Naive B cell (primary cell): ENCODE measurements at regions not wholly inside any gene's neighbourhood (a gene's known extent, or its start where the extent isn't known, plus 50 kb on each side); places are given as distances from the start of the nearest gene placed in this dataset.

ENCODE experiments used
- ATAC-seq, 2 donors: fragments of 150-1000 bp; cut with Tn5 transposase; 2 replicates each; pipeline ENCODE4 v1.10.0; 2021; ENCODE audit warnings: low read depth in 2 of 2, mild to moderate bottlenecking in 2 of 2, moderate library complexity in 2 of 2
- DNase-seq: peaks from one replicate; pipeline ENCODE4 v3.0.0; 2022
- H3K27ac Mint-ChIP-seq, 6 donors: one replicate each; pipeline ENCODE4 v1.8.0; 2020 to 2022; ENCODE audit warnings: mild to moderate bottlenecking in 6 of 6, mixed read lengths in 6 of 6, moderate library complexity in 5 of 6, inconsistent platforms in 2 of 6
- H3K27me3 Mint-ChIP-seq, 3 donors: one replicate each; pipeline ENCODE4 v1.8.0; 2021 to 2022; ENCODE audit warnings: mixed read lengths in 3 of 3, mild to moderate bottlenecking in 1 of 3
- H3K36me3 Mint-ChIP-seq, 2 donors: one replicate each; pipeline ENCODE4 v1.8.0; 2020 to 2022; ENCODE audit warnings: mixed read lengths in 2 of 2, inconsistent platforms in 1 of 2, mild to moderate bottlenecking in 1 of 2
- H3K4me1 Mint-ChIP-seq, 3 donors: one replicate each; pipeline ENCODE4 v1.8.0; 2020 to 2022; ENCODE audit warnings: mixed read lengths in 3 of 3, inconsistent platforms in 1 of 3, mild to moderate bottlenecking in 1 of 3, moderate library complexity in 1 of 3
- H3K4me3 Mint-ChIP-seq, 8 donors: one replicate each; pipeline ENCODE4 v1.8.0; 2020 to 2022; ENCODE audit warnings: mild to moderate bottlenecking in 8 of 8, mixed read lengths in 8 of 8, moderate library complexity in 8 of 8, inconsistent platforms in 2 of 8
- H3K9me3 Mint-ChIP-seq, 7 donors: one replicate each; pipeline ENCODE4 v1.8.0; 2020 to 2022; ENCODE audit warnings: mixed read lengths in 7 of 7, mild to moderate bottlenecking in 5 of 7, inconsistent platforms in 2 of 7, moderate library complexity in 1 of 7

- peaks cover 0 to 4% (median 0%) of the 10 kb centered on the region in 7 donors for H3K9me3 Mint-ChIP-seq
- DNase-seq = no peak
- H3K27ac Mint-ChIP-seq = no peak overlapping the region
- H3K4me1 Mint-ChIP-seq = no peaks in the 10 kb centered on the region
- no peak overlapping the region for H3K4me3 Mint-ChIP-seq
- no peaks in the 10 kb centered on the region for H3K27me3 Mint-ChIP-seq
- no peaks in the 10 kb centered on the region for H3K36me3 Mint-ChIP-seq
- ATAC-seq = no peak
Observed at GRCh38 chr11:109173504-109173903, 248.5 kb upstream of the C11orf87 start.

- Mint-ChIP-seq H3K36me3 (no peaks in the 10 kb centered on the region), H3K9me3 (peaks cover 0 to 23% (median 9%) of the 10 kb centered on the region in 7 donors), H3K27me3 (no peaks in the 10 kb centered on the region), H3K27ac (no peak overlapping the region), H3K4me3 (no peak overlapping the region), H3K4me1 (no peaks in the 10 kb centered on the region)
- ATAC-seq (no peak), DNase-seq (no peak)
Observed at GRCh38 chr11:109184376-109184775, 237.6 kb upstream of the C11orf87 start.

- no peak overlapping the region for H3K27ac Mint-ChIP-seq
- no peak overlapping the region for H3K4me3 Mint-ChIP-seq
- peaks cover 8 to 28% (median 18%) of the 10 kb centered on the region in 7 donors for H3K9me3 Mint-ChIP-seq
- no peaks in the 10 kb centered on the region for H3K4me1 Mint-ChIP-seq
- ATAC-seq (no peak), DNase-seq (no peak)
- no peaks in the 10 kb centered on the region for H3K36me3 Mint-ChIP-seq
- H3K27me3 Mint-ChIP-seq = no peaks in the 10 kb centered on the region
Observed at GRCh38 chr11:109192864-109193263, 229.1 kb upstream of the C11orf87 start.

GRCh38 chr11:109193880-109194279 is 228.1 kb upstream of the C11orf87 start:
- Mint-ChIP-seq H3K27ac (no peak overlapping the region), H3K4me1 (no peaks in the 10 kb centered on the region), H3K4me3 (no peak overlapping the region), H3K9me3 (peaks cover 3 to 22% (median 15%) of the 10 kb centered on the region in 7 donors), H3K27me3 (no peaks in the 10 kb centered on the region), H3K36me3 (no peaks in the 10 kb centered on the region)
- no peak for DNase-seq
- no peak for ATAC-seq

- Mint-ChIP-seq H3K4me1 (no peaks in the 10 kb centered on the region), H3K4me3 (no peak overlapping the region), H3K27ac (no peak overlapping the region), H3K36me3 (no peaks in the 10 kb centered on the region), H3K9me3 (peaks cover 3 to 18% (median 11%) of the 10 kb centered on the region in 7 donors), H3K27me3 (no peaks in the 10 kb centered on the region)
- no peak for ATAC-seq
- no peak for DNase-seq
Observed at GRCh38 chr11:109196016-109196415, 226.0 kb upstream of the C11orf87 start.

GRCh38 chr11:109197656-109198055 is 224.3 kb upstream of the C11orf87 start:
- Mint-ChIP-seq H3K27me3 (no peaks in the 10 kb centered on the region), H3K4me3 (no peak overlapping the region), H3K9me3 (peaks cover 0 to 13% (median 3%) of the 10 kb centered on the region in 7 donors), H3K27ac (no peak overlapping the region), H3K4me1 (no peaks in the 10 kb centered on the region), H3K36me3 (no peaks in the 10 kb centered on the region)
- ATAC-seq (no peak), DNase-seq (no peak)

GRCh38 chr11:109203176-109203575 is 218.8 kb upstream of the C11orf87 start:
- Mint-ChIP-seq H3K27me3 (no peaks in the 10 kb centered on the region), H3K9me3 (peaks cover 0 to 13% (median 10%) of the 10 kb centered on the region in 7 donors), H3K4me3 (no peak overlapping the region), H3K4me1 (no peaks in the 10 kb centered on the region), H3K36me3 (no peaks in the 10 kb centered on the region), H3K27ac (no peak overlapping the region)
- ATAC-seq (no peak), DNase-seq (no peak)

- Mint-ChIP-seq H3K4me3 (no peak overlapping the region), H3K4me1 (no peaks in the 10 kb centered on the region), H3K9me3 (peaks cover 0 to 21% (median 13%) of the 10 kb centered on the region in 7 donors), H3K36me3 (no peaks in the 10 kb centered on the region), H3K27ac (no peak overlapping the region), H3K27me3 (no peaks in the 10 kb centered on the region)
- ATAC-seq (no peak), DNase-seq (no peak)
Observed at GRCh38 chr11:109205312-109205711, 216.7 kb upstream of the C11orf87 start.

- Mint-ChIP-seq H3K27ac (no peak overlapping the region), H3K4me3 (no peak overlapping the region), H3K4me1 (no peaks in the 10 kb centered on the region), H3K36me3 (no peaks in the 10 kb centered on the region), H3K27me3 (no peaks in the 10 kb centered on the region), H3K9me3 (peaks cover 0 to 39% (median 13%) of the 10 kb centered on the region in 7 donors)
- ATAC-seq (no peak), DNase-seq (no peak)
Observed at GRCh38 chr11:109208121-109208520, 213.9 kb upstream of the C11orf87 start.

- no peak overlapping the region for H3K27ac Mint-ChIP-seq
- H3K4me1 Mint-ChIP-seq = no peaks in the 10 kb centered on the region
- H3K27me3 Mint-ChIP-seq = no peaks in the 10 kb centered on the region
- peaks cover 0 to 39% (median 13%) of the 10 kb centered on the region in 7 donors for H3K9me3 Mint-ChIP-seq
- H3K4me3 Mint-ChIP-seq = no peak overlapping the region
- no peak for DNase-seq
- H3K36me3 Mint-ChIP-seq = no peaks in the 10 kb centered on the region
- ATAC-seq = no peak
Observed at GRCh38 chr11:109209572-109209971, 212.4 kb upstream of the C11orf87 start.

- DNase-seq = no peak
- Mint-ChIP-seq H3K36me3 (no peaks in the 10 kb centered on the region), H3K27ac (no peak overlapping the region), H3K4me1 (no peaks in the 10 kb centered on the region), H3K27me3 (no peaks in the 10 kb centered on the region), H3K4me3 (no peak overlapping the region), H3K9me3 (peaks cover 7 to 24% (median 13%) of the 10 kb centered on the region in 7 donors)
- no peak for ATAC-seq
Observed at GRCh38 chr11:109221190-109221589, 200.8 kb upstream of the C11orf87 start.

GRCh38 chr11:109222761-109223160 is 199.2 kb upstream of the C11orf87 start:
- Mint-ChIP-seq H3K4me1 (no peaks in the 10 kb centered on the region), H3K27ac (no peak overlapping the region), H3K36me3 (no peaks in the 10 kb centered on the region), H3K4me3 (no peak overlapping the region), H3K27me3 (no peaks in the 10 kb centered on the region), H3K9me3 (peaks cover 7 to 26% (median 13%) of the 10 kb centered on the region in 7 donors)
- ATAC-seq (no peak), DNase-seq (no peak)

GRCh38 chr11:109223451-109223850 is 198.5 kb upstream of the C11orf87 start:
- Mint-ChIP-seq H3K4me1 (no peaks in the 10 kb centered on the region), H3K27ac (no peak overlapping the region)

GRCh38 chr11:109229682-109230081 is 192.3 kb upstream of the C11orf87 start:
- H3K9me3 Mint-ChIP-seq = peaks cover 0 to 5% (median 0%) of the 10 kb centered on the region in 7 donors

More at GRCh38 chr11:109223451-109223850, 198.5 kb upstream of the C11orf87 start:
- no peak for ATAC-seq
- DNase-seq = no peak
- no peaks in the 10 kb centered on the region for H3K36me3 Mint-ChIP-seq
- peaks cover 7 to 19% (median 12%) of the 10 kb centered on the region in 7 donors for H3K9me3 Mint-ChIP-seq
- H3K27me3 Mint-ChIP-seq = no peaks in the 10 kb centered on the region
- no peak overlapping the region for H3K4me3 Mint-ChIP-seq

GRCh38 chr11:109236188-109236587 is 185.8 kb upstream of the C11orf87 start:
- ATAC-seq = no peak
- Mint-ChIP-seq H3K27me3 (no peaks in the 10 kb centered on the region), H3K27ac (no peak overlapping the region), H3K4me3 (no peak overlapping the region), H3K4me1 (no peaks in the 10 kb centered on the region), H3K9me3 (peaks cover 0 to 10% (median 2%) of the 10 kb centered on the region in 7 donors), H3K36me3 (no peaks in the 10 kb centered on the region)
- no peak for DNase-seq

More at GRCh38 chr11:109229682-109230081, 192.3 kb upstream of the C11orf87 start:
- no peak overlapping the region for H3K27ac Mint-ChIP-seq
- H3K4me3 Mint-ChIP-seq = no peak overlapping the region
- H3K27me3 Mint-ChIP-seq = no peaks in the 10 kb centered on the region
- DNase-seq (no peak), ATAC-seq (no peak)
- no peaks in the 10 kb centered on the region for H3K36me3 Mint-ChIP-seq
- H3K4me1 Mint-ChIP-seq = no peaks in the 10 kb centered on the region
